H1 (cell line): ENCODE measurements at regions not wholly inside any gene's neighbourhood (a gene's known extent, or its start where the extent isn't known, plus 50 kb on each side); places are given as distances from the start of the nearest gene placed in this dataset.

ENCODE experiments used
- CHD1 ChIP-seq: IDR thresholded peaks from 2 replicates; pipeline ENCODE4 v1.6.1; 2012; ENCODE audit warnings: low read depth, low read length, improper control_type of control experiment
- CHD2 ChIP-seq: IDR thresholded peaks from 2 replicates; pipeline ENCODE4 v1.6.1; 2012; ENCODE audit warnings: low read length, improper control_type of control experiment
- CREB1 ChIP-seq: IDR thresholded peaks from 2 replicates; pipeline ENCODE4 v1.6.1; 2012; ENCODE audit warnings: inconsistent platforms
- EP300 ChIP-seq, 2 experiments: IDR thresholded peaks; 1 replicate in 1 of 2; 2 replicates in 1 of 2; pipeline ENCODE4 v1.6.1; 2011 to 2012; ENCODE audit warnings: low read depth in 2 of 2, low read length in 2 of 2, mild to moderate bottlenecking in 2 of 2, borderline replicate concordance in 1 of 2, inconsistent platforms in 1 of 2, moderate library complexity in 1 of 2
- EZH2 ChIP-seq: fragments of 200-600 bp; sonication (generic); IDR thresholded peaks from 2 replicates; pipeline ENCODE4 v1.7.1; 2012; ENCODE audit warnings: low read depth, mild to moderate bottlenecking, moderate library complexity, low read length, inconsistent platforms; ENCODE audit not compliant: severe bottlenecking
- HDAC6 ChIP-seq: IDR thresholded peaks from one replicate; pipeline ENCODE4 v1.7.1; 2012; ENCODE audit warnings: low read depth, mild to moderate bottlenecking, inconsistent platforms, low read length, moderate library complexity
- NANOG ChIP-seq: IDR thresholded peaks from 2 replicates; pipeline ENCODE4 v1.6.1; 2011; ENCODE audit warnings: low read length, low read depth, mild to moderate bottlenecking, inconsistent platforms; ENCODE audit not compliant: insufficient read depth, poor library complexity, severe bottlenecking
- POLR2A ChIP-seq, 2 experiments: IDR thresholded peaks; 1 replicate in 1 of 2; 2 replicates in 1 of 2; pipeline ENCODE4 v1.6.1; 2011; ENCODE audit warnings: low read depth in 2 of 2, low read length in 2 of 2, mild to moderate bottlenecking in 2 of 2; ENCODE audit errors: control extremely low read depth in 1 of 2
- SAP30 ChIP-seq: fragments of 300-600 bp; sonication (generic); IDR thresholded peaks from 2 replicates; pipeline ENCODE4 v1.7.1; 2012; ENCODE audit warnings: low read length, moderate library complexity, mild to moderate bottlenecking, inconsistent platforms; ENCODE audit not compliant: insufficient read depth, insufficient replicate concordance
- TAF1 ChIP-seq: IDR thresholded peaks from 2 replicates; pipeline ENCODE4 v1.6.1; 2011; ENCODE audit warnings: mild to moderate bottlenecking, low read depth, low read length
- TF ChIP-seq, protein P1 (sequence below), 3 experiments: IDR thresholded peaks; 1 replicate in 2 of 3; 2 replicates in 1 of 3; pipeline versions ENCODE4 v1.5.1 to v1.6.1; 2011; ENCODE audit warnings: low read length in 3 of 3, mild to moderate bottlenecking in 3 of 3, inconsistent platforms in 2 of 3, low read depth in 1 of 3, moderate library complexity in 1 of 3; ENCODE audit not compliant: insufficient read depth in 1 of 3; ENCODE audit errors: control extremely low read depth in 1 of 3

DNA sequence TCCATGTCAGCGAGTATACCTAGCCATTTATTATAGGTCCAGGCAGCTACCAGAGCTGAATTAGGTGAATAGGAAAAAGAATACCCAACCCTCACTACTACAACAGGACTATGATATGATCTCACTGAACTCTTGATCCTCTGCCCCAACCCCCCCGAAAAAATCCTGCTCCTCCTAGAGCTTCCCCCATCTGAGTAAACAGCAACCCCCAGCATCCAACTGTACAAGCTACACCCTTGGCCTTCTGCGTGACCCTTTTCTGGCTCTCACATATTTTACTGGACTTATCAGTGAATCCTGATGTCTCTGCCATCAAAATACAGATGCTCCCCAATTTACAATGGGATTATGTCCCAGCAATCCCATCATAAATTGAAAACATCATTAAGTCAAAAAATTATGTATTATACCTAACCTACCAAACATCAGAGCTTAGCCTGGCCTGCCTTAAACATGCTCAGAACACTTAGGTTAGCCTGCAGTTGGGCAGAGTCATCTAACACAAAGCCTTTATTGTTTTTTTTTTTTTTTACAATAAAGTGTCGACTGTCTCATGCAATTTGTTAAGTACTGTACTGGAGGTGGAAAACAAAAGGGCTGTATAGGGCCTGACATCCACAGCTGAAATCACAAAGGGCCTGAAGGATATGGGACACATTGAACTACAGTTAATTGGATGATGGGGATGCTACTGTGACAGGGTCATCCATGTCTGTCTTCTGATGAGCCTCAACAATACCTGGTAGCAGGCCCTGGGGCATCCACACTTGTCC lies 128.9 kb upstream of the ERCC6L2 start:
- TF ChIP-seq, protein P1, sequence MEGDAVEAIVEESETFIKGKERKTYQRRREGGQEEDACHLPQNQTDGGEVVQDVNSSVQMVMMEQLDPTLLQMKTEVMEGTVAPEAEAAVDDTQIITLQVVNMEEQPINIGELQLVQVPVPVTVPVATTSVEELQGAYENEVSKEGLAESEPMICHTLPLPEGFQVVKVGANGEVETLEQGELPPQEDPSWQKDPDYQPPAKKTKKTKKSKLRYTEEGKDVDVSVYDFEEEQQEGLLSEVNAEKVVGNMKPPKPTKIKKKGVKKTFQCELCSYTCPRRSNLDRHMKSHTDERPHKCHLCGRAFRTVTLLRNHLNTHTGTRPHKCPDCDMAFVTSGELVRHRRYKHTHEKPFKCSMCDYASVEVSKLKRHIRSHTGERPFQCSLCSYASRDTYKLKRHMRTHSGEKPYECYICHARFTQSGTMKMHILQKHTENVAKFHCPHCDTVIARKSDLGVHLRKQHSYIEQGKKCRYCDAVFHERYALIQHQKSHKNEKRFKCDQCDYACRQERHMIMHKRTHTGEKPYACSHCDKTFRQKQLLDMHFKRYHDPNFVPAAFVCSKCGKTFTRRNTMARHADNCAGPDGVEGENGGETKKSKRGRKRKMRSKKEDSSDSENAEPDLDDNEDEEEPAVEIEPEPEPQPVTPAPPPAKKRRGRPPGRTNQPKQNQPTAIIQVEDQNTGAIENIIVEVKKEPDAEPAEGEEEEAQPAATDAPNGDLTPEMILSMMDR (IDR thresholded peaks at IDR 0.05; ENCODE audit: control extremely low read depth in 1 of 3, insufficient read depth in 1 of 3, low read depth in 1 of 3, low read length in 3 of 3): no peak
- TF ChIP-seq EZH2 (no peak), POLR2A (IDR thresholded peaks at IDR 0.05; ENCODE audit: control extremely low read depth in 1 of 2, low read depth in 2 of 2, low read length in 2 of 2) (no peak), SAP30 (no peak), CHD2 (no peak), TAF1 (no peak), CHD1 (no peak), NANOG (no peak), HDAC6 (no peak), CREB1 (no peak), EP300 (IDR thresholded peaks at IDR 0.05; ENCODE audit: borderline replicate concordance in 1 of 2, low read depth in 2 of 2, low read length in 2 of 2) (no peak)
